Epithelial cell of esophagus (primary cell): ENCODE measurements at regions not wholly inside any gene's neighbourhood (a gene's known extent, or its start where the extent isn't known, plus 50 kb on each side); places are given as distances from the start of the nearest gene placed in this dataset.
"Not testable (repeated sequence)": the region's sequence is repeated elsewhere in the genome, so short reads cannot be mapped to it uniquely, and the experiment has no call there.

Experiments used
- DNase-seq: peaks from one replicate; pipeline ENCODE4 v3.0.0; 2010; ENCODE audit warnings: low read depth
- H3K4me3 ChIP-seq: 2 replicates; pipeline ENCODE4 v1.5.1; 2011; ENCODE audit warnings: mild to moderate bottlenecking, low read length, control low read depth
- TF ChIP-seq, protein P1 (sequence below): IDR thresholded peaks from 2 replicates; pipeline ENCODE4 v1.5.1; 2011; ENCODE audit warnings: low read depth, mild to moderate bottlenecking, low read length, control low read depth, inconsistent platforms; ENCODE audit not compliant: insufficient read depth; ENCODE audit errors: missing control alignments

DNA sequence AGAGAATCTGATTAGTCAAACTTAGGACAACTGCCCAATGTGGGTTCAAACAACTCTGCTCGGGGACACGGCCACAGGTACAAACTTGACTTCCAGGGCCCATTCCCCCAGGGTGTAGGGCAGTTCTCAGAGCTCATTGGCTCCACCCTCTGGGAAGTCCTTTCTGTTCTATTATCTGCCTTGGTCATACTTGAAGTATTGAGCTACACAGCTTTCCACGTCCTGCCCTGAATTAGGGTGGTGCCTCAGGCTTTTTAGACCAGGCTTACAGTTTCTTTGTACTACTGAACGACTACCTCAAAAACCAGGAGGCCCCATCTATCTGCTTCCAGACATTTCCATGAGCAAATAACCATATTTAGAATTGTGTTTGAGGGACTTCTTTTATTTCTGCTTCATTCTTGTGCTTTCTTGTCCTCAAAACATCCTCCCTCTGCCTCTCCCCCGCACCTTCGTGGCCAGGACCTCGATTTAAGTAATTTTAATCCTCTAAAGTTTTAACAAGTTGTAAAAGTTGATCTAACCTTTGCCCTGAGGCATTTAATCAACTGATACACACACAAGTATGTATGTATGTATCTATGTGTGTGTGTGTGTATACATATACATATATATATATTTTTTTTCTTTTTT lies 281.7 kb upstream of the AMIGO2 start:
- peak; percentile 63 for DNase-seq
- TF ChIP-seq, protein P1, sequence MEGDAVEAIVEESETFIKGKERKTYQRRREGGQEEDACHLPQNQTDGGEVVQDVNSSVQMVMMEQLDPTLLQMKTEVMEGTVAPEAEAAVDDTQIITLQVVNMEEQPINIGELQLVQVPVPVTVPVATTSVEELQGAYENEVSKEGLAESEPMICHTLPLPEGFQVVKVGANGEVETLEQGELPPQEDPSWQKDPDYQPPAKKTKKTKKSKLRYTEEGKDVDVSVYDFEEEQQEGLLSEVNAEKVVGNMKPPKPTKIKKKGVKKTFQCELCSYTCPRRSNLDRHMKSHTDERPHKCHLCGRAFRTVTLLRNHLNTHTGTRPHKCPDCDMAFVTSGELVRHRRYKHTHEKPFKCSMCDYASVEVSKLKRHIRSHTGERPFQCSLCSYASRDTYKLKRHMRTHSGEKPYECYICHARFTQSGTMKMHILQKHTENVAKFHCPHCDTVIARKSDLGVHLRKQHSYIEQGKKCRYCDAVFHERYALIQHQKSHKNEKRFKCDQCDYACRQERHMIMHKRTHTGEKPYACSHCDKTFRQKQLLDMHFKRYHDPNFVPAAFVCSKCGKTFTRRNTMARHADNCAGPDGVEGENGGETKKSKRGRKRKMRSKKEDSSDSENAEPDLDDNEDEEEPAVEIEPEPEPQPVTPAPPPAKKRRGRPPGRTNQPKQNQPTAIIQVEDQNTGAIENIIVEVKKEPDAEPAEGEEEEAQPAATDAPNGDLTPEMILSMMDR, result peak; percentile 10
- H3K4me3 ChIP-seq, result no peak overlapping the region

DNA sequence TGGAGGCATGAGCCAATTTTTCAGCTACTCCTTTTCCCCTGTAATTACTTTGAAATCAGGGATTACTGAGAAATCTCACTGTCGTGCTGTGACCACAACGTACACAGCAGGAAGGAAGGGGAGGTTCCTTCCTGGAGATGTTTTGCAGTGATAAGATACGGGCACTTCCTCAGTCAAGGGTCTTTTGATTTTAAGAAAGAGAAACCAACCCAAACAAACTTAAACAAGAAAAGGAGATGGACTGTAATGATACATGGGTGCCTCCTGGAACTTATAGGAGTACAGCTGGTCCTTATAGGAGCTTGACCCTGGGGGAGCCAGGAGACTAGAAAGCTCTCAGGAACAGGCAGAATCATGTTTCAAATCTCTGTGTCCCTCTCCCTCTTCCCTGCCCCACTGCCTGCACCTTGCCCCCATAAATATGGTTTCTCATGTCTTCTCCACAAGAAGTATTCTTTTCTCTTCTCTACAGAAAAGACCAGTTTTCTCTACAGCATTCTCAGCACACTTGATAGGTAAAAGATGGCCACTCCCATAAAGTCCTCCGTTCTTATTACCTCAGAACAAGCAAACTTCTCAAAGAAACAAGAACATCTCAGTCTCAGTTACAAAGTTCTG lies 281.1 kb upstream of the AMIGO2 start:
- DNase-seq, result no peak
- H3K4me3 ChIP-seq, result no peak overlapping the region
- TF ChIP-seq, protein P1, result no peak

DNA sequence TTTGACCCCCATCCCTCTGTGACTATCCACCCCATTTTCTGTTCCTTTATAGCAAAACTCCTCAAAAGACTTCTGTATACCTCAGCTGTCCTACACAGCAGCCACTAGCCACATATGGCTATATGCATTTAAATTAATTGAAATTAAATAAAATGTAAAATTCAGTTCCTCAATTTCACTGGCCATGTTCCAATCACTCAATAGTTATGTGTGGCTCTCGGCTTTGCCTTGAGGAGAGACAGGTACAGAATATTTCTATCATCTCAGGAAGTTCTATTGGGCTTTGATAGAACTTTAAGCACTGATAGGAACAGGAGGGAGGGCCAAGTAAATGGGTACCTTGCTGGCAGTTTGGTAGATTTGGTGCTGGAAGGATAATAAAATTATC lies 280.3 kb upstream of the AMIGO2 start:
- no peak overlapping the region for H3K4me3 ChIP-seq
- DNase-seq, result no peak
- TF ChIP-seq, protein P1, result no peak

DNA sequence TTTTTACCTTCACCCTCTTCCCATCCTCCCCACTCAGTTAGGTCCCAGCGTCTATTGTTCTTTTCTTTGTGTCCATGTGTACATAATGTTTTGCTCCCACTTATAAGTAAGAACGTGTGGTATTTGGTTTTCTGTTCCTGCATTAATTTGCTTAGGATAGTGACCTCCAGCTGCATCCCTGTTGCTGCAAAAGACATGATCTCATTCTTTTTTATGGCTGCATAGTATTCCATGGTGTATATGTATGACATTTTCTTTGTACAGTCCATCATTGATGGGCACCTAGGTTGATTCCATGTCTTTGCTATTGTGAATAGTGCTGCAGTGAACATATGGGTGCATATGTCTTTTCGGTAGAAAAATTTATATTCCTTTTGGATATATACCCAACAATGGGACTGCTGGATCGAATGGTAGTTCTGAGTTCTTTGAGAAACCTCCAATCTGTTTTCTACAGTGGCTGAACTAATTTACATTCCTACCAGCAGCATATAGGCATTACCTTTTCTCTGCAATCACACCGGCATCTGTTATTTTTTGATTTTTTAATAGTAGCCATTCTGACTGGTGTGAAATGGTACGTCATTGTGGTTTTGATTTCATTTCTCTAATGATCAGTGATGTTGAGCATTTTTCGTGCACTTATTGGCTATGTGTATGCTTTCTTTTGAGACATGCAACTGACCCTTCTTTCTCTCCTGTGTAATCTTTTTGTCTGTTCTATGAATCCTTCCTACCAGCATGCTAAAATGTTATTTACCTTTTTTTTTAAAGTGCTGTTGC lies 279.7 kb upstream of the AMIGO2 start:
- DNase-seq, result no peak
- H3K4me3 ChIP-seq, result no peak overlapping the region
- TF ChIP-seq, protein P1, result no peak

DNA sequence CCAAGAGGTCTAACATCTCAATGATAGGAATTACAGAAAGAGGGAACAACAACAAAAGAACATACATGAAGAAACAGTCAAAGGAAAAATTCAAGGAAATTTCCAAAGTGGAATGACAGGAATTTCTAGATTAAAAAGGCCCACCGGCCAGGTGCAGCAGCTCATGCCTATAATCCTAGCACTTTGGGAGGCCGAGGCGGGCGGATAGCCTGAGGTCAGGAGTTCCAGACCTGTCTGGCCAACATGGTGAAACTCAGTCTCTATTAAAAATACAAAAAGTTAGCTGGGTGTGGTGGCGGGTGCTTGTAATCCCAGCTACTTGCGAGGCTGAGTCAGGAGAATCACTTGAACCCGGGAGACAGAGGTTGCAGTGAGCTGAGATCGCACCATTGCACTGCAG lies 277.2 kb upstream of the AMIGO2 start:
- not testable (repeated sequence) for DNase-seq, H3K4me3 ChIP-seq

DNA sequence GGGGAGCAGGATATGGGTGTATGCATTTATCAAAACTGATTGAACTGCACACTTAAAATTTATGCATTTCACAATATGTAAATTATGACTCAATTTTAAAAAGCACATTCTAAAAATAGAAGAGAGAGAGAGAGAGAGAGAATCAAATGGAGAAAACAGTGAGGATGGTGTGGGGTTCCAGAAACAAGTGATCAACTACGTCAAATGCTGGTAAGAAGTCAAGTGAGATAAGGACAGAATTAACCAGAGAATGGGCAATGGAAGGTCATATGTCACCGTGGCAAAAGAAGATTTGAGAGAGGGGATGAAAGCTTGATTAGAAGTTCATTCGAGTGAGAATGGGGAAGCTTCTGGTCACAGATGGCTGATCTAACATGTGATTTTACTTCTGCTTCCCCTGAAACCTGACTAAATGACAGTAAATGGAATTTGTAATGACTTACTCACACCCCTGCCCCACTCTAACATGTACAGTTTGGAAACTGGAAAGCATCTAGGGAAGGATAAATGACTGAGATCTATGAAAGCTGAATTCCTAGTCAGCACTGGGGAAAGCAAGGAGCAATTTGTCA lies 276.5 kb upstream of the AMIGO2 start:
- TF ChIP-seq, protein P1, result no peak
- H3K4me3 ChIP-seq, result no peak overlapping the region
- DNase-seq, result no peak

DNA sequence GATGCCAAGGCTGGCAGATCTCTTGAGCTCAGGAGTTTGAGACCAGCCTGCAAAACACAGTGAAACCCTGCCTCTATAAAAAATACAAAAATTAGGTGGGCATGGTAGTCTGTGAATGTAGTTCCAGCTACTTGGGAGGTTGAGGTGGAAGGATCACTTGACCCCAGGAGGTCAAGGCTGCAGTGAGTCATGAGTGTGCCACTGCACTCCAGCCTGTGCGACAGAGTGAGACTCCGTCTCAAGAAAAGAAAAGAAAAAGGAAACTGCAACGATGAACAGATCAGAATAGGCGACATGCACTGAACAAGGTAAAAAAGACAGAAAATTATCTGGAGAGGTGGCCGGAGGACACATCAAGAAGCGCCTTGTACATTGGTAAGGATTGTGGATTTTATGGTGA lies 273.7 kb upstream of the AMIGO2 start:
- DNase-seq, result no peak
- no peak overlapping the region for H3K4me3 ChIP-seq
- TF ChIP-seq, protein P1, result no peak
